Fibroblast of peridontal ligament (primary cell): ENCODE measurements at regions not wholly inside any gene's neighbourhood (a gene's known extent, or its start where the extent isn't known, plus 50 kb on each side); places are given as distances from the start of the nearest gene placed in this dataset.
"Not testable (repeated sequence)": the region's sequence is repeated elsewhere in the genome, so short reads cannot be mapped to it uniquely, and the experiment has no call there.

ENCODE experiments used
- DNase-seq: peaks from one replicate; pipeline ENCODE4 v3.0.0-alpha.2; 2010; ENCODE audit errors: extremely low read depth

GRCh38 chr1:234866007-234866866, 256.3 kb upstream of the IRF2BP2 start:
- DNase-seq = peak; percentile 52

- no peak for DNase-seq
Observed at GRCh38 chr1:234865171-234866006, 255.4 kb upstream of the IRF2BP2 start.

GRCh38 chr1:234864116-234864515, 254.1 kb upstream of the IRF2BP2 start:
- DNase-seq = no peak

- peak; percentile 50 for DNase-seq
Observed at GRCh38 chr1:234863551-234863971, 253.6 kb upstream of the IRF2BP2 start.

- DNase-seq = peak; percentile 53
Observed at GRCh38 chr1:234862944-234863515, 253.1 kb upstream of the IRF2BP2 start.

GRCh38 chr1:234862360-234862943, 252.5 kb upstream of the IRF2BP2 start:
- DNase-seq = no peak

- no peak for DNase-seq
Observed at GRCh38 chr1:234861761-234862160, 251.8 kb upstream of the IRF2BP2 start.

GRCh38 chr1:234861024-234861620, 251.1 kb upstream of the IRF2BP2 start:
- no peak for DNase-seq

- DNase-seq = no peak
Observed at GRCh38 chr1:234858722-234859121, 248.7 kb upstream of the IRF2BP2 start.

- no peak for DNase-seq
Observed at GRCh38 chr1:234856845-234857245, 246.9 kb upstream of the IRF2BP2 start.

- no peak for DNase-seq
Observed at GRCh38 chr1:234855851-234856250, 245.9 kb upstream of the IRF2BP2 start.

- DNase-seq = no peak
Observed at GRCh38 chr1:234854645-234855039, 244.7 kb upstream of the IRF2BP2 start.

GRCh38 chr1:234853906-234854644, 244.1 kb upstream of the IRF2BP2 start:
- DNase-seq = peak; percentile 69

GRCh38 chr1:234852659-234853058, 242.7 kb upstream of the IRF2BP2 start:
- no peak for DNase-seq

GRCh38 chr1:234851450-234852438, 241.8 kb upstream of the IRF2BP2 start:
- no peak for DNase-seq

- DNase-seq = no peak
Observed at GRCh38 chr1:234849832-234850231, 239.9 kb upstream of the IRF2BP2 start.

GRCh38 chr1:234848972-234849649, 239.1 kb upstream of the IRF2BP2 start:
- DNase-seq = peak; percentile 76

- DNase-seq = not testable (repeated sequence)
Observed at GRCh38 chr1:234846813-234847212, 236.8 kb upstream of the IRF2BP2 start.

GRCh38 chr1:234845836-234846235, 235.9 kb upstream of the IRF2BP2 start:
- no peak for DNase-seq
